Esophagus muscularis mucosa (tissue), 4 donors: ENCODE measurements at regions not wholly inside any gene's neighbourhood (a gene's known extent, or its start where the extent isn't known, plus 50 kb on each side); places are given as distances from the start of the nearest gene placed in this dataset.
"Not testable (repeated sequence)": the region's sequence is repeated elsewhere in the genome, so short reads cannot be mapped to it uniquely, and the experiment has no call there.

Source experiments
- DNase-seq: peaks from one replicate; pipeline ENCODE4 v3.0.0-alpha.2; 2017; ENCODE audit errors: extremely low spot score
- H3K27ac ChIP-seq, 4 donors: fragments of 200-600 bp; sonication (generic); replicated peaks in 1 of 4; 1 replicate in 3 of 4; 2 replicates in 1 of 4; pipeline ENCODE4 v1.5.1; 2016 to 2019; ENCODE audit warnings: mild to moderate bottlenecking in 1 of 4
- H3K27me3 ChIP-seq, 4 donors: fragments of 200-600 bp; sonication (generic); one replicate each; pipeline versions ENCODE4 v1.5.1 to v1.6.0; 2016 to 2019
- H3K36me3 ChIP-seq, 4 donors: fragments of 200-600 bp; sonication (generic); one replicate each; pipeline ENCODE4 v1.5.1; 2016 to 2019
- H3K4me1 ChIP-seq, 4 donors: fragments of 200-600 bp; sonication (generic); one replicate each; pipeline ENCODE4 v1.5.1; 2016 to 2019
- H3K4me3 ChIP-seq, 4 donors: fragments of 200-600 bp; sonication (generic); 1 replicate in 2 of 4; 2 replicates in 2 of 4; pipeline ENCODE4 v1.5.1; 2016 to 2019; ENCODE audit warnings: mild to moderate bottlenecking in 4 of 4, moderate library complexity in 1 of 4
- H3K9me3 ChIP-seq, 4 donors: fragments of 200-600 bp; sonication (generic); 1 replicate in 3 of 4; 2 replicates in 1 of 4; pipeline ENCODE4 v1.5.1; 2016 to 2019
- EP300 ChIP-seq: sonication (generic); formaldehyde crosslinking; IDR thresholded peaks from one replicate; pipeline ENCODE4 v1.6.1; 2017; ENCODE audit warnings: antibody characterized with exemption
- POLR2A ChIP-seq: fragments of 450-650 bp; IDR thresholded peaks from one replicate; pipeline ENCODE4 v1.6.1; 2017; ENCODE audit warnings: antibody characterized with exemption, moderate library complexity, mild to moderate bottlenecking, low read depth
- POLR2AphosphoS5 ChIP-seq, 2 donors: sonication (generic); formaldehyde crosslinking; IDR thresholded peaks; one replicate each; pipeline ENCODE4 v1.6.1; 2017; ENCODE audit warnings: antibody characterized with exemption in 2 of 2
- WGBS: methylation state at CpG from one replicate; pipeline ENCODE4 v1.1.5; 2018; 5-methylcytosine and 5-hydroxymethylcytosine counted together
- intact Hi-C: fragments of 100-400 bp; cut with DNase I; formaldehyde crosslinking; loops from one replicate; pipeline ENCODE4 v1.15.1; 2023
- TF ChIP-seq, protein P1 (sequence below), 3 experiments: fragments of 200-600 bp in 2 of 3; fragments of 450-650 bp in 1 of 3; sonication (generic) in 2 of 3; IDR thresholded peaks; one replicate each; pipeline ENCODE4 v1.5.1; 2017 to 2019; ENCODE audit warnings: antibody characterized with exemption in 3 of 3, mild to moderate bottlenecking in 2 of 3, moderate library complexity in 1 of 3

DNA sequence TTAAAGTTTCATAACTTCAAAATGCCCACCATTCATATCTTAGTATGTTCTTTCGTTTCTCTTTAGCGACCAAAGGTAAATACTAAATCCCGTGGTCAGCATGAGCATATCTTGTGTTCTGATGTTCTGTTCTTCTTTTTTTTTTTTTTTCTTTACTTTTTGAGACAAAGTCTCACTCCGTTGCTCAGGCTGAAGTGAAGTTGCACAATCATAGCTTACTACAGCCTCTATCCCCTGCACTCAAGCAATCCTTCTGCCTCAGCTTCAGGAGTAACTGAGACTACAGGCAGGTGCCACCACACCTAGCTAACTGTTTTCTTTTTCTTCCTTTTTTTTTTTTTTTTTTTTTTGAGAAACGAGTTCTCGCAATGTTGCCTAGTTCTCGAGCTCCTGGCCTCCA, 60.9 kb upstream of the ATP12A start:
- Histone ChIP-seq H3K9me3 (no peaks in the 10 kb centered on the region), H3K27ac (no peak overlapping the region), H3K36me3 (no peaks in the 10 kb centered on the region), H3K4me3 (no peak overlapping the region), H3K4me1 (no peaks in the 10 kb centered on the region), H3K27me3 (no peaks in the 10 kb centered on the region)
- intact Hi-C loops = no loop called here
- no peak for DNase-seq
- TF ChIP-seq POLR2AphosphoS5 (IDR thresholded peaks at IDR 0.05) (no peak), EP300 (no peak), POLR2A (no peak)
- TF ChIP-seq, protein P1, sequence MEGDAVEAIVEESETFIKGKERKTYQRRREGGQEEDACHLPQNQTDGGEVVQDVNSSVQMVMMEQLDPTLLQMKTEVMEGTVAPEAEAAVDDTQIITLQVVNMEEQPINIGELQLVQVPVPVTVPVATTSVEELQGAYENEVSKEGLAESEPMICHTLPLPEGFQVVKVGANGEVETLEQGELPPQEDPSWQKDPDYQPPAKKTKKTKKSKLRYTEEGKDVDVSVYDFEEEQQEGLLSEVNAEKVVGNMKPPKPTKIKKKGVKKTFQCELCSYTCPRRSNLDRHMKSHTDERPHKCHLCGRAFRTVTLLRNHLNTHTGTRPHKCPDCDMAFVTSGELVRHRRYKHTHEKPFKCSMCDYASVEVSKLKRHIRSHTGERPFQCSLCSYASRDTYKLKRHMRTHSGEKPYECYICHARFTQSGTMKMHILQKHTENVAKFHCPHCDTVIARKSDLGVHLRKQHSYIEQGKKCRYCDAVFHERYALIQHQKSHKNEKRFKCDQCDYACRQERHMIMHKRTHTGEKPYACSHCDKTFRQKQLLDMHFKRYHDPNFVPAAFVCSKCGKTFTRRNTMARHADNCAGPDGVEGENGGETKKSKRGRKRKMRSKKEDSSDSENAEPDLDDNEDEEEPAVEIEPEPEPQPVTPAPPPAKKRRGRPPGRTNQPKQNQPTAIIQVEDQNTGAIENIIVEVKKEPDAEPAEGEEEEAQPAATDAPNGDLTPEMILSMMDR (IDR thresholded peaks at IDR 0.05) = no peak
- WGBS = 89% methylated on average over 7 of the region's 7 CpGs

DNA sequence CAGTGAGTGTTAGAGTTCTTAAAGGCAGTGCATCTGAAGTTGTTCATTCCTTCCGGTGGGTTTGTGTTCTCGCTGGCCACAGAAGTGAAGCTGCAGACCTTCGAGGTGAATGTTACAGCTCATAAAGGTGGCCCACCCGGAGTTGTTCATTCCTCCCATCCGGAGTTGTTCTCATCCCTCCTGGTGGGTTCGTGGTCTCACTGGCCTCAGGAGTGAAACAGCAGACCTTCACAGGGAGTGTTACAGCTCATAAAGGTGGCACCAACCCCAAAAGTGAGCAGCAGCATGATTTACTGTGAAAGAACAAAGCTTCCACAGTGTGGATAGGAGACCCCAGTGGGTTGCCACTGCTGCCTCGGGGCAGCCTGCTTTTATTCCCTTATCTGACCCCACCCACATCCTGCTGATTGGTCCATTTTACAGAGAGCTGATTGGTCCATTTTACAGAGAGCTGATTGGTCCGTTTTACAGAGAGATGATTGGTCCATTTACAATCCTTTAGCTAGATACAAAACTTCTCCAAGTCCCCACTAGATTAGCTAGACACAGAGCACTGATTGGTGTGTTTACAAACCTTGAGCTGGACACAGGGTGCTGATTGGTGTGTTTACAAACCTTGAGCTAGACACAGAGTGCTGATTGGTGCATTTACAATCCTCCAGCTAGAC, 57.6 kb upstream of the ATP12A start:
- H3K4me1 ChIP-seq, H3K36me3 ChIP-seq, H3K27ac ChIP-seq, H3K27me3 ChIP-seq, intact Hi-C loops, H3K4me3 ChIP-seq, H3K9me3 ChIP-seq: not testable (repeated sequence)
- 95% methylated on average over 8 of the region's 8 CpGs for WGBS
- peak; percentile 31 for DNase-seq

DNA sequence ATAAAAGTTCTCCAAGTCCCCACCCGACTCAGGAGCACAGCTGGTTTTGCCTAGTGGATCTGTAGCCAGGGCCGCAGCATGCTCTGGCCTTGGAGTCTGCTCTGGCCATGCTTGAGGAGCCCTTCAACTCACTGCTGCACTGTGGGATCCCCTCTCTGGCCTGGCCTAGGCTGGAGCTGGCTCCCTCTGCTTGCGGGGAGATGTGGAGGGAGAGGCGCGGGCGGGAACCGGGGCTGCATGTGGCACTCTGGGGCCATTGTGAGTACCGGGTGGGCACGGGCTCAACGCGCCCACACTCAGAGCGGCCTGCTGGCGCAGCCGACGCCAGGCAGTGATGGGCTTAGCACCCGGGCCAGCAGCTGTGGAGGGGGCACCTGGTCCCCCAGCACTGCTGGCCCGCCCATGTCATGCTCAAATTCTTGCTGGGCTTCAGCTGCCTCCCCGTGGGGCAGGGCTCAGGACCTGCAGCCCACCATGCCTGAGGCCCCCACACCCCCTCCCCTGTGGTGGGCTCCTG, 57.0 kb upstream of the ATP12A start:
- intact Hi-C loops = no loop called here
- DNase-seq = no peak
- Histone ChIP-seq H3K9me3 (no peaks in the 10 kb centered on the region), H3K4me1 (peaks cover 0 to 3% (median 0%) of the 10 kb centered on the region in 4 donors), H3K27ac (no peak overlapping the region), H3K27me3 (no peaks in the 10 kb centered on the region), H3K4me3 (no peak overlapping the region), H3K36me3 (no peaks in the 10 kb centered on the region)
- WGBS = 100% methylated on average over 4 of the region's 18 CpGs
- TF ChIP-seq EP300 (no peak), POLR2A (no peak), POLR2AphosphoS5 (IDR thresholded peaks at IDR 0.05) (no peak)
- TF ChIP-seq, protein P1 (IDR thresholded peaks at IDR 0.05) = no peak

DNA sequence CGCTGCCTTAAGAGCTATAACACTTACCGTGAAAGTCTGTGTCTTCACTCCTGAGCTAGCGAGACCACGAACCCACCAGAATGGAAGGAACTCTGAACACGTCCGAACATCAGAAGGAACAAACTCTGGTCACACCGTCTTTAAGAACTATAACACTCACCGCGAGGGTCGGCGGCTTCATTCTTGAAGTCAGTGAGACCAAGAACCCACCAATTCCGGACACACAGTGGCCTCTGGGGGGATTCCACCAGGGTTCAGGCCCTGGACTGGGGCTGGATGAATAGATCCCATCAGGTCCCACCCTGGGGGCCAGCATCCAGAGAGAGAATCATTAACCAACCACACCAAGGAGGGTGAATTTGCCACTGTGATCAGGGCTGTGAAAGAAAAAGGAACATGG, 55.8 kb upstream of the ATP12A start:
- DNase-seq = no peak
- TF ChIP-seq EP300 (no peak), POLR2A (no peak)
- TF ChIP-seq, protein P1 (IDR thresholded peaks at IDR 0.05) = no peak

DNA sequence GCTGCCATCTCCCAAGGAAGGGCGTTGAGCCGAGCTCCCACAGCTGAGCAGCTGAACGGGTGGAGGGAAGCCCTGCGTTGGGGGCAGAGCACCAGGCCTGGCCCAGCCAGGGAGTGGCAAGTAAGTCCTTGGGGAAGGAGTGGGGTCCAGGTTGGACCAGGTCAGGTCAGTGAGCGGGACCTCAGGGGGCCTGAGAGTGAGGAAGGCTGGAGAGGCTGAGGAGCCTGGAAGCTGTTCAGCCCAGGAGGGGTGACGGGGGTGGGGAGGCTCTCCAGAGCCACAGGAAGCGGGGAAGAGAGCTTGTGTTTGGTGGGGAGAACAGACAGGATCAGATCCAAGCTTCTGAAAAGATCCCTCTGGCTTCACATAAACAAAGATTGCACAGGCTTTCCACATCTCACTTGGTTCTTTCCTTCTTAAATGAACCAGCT, 55.4 kb upstream of the ATP12A start:
- TF ChIP-seq, protein P1 (IDR thresholded peaks at IDR 0.05) = no peak
- no peak for TF ChIP-seq POLR2A
- TF ChIP-seq EP300 = no peak
- TF ChIP-seq POLR2AphosphoS5 (IDR thresholded peaks at IDR 0.05) = peak in 1 of 2 donors; percentile 13
- no peaks in the 10 kb centered on the region for H3K9me3 ChIP-seq
- DNase-seq = no peak
- peak overlapping the region in 3 of 4 donors; percentile 40 to 57 (median 49) for H3K27ac ChIP-seq
- no peaks in the 10 kb centered on the region for H3K27me3 ChIP-seq
- no peaks in the 10 kb centered on the region for H3K36me3 ChIP-seq
- H3K4me3 ChIP-seq = no peak overlapping the region
- intact Hi-C loops = no loop called here
- 73% methylated on average over 7 of the region's 7 CpGs for WGBS
- H3K4me1 ChIP-seq = peaks cover 0 to 3% (median 0%) of the 10 kb centered on the region in 4 donors

More for the DNA sequence above, 55.8 kb upstream of the ATP12A start:
- Histone ChIP-seq H3K4me3 (no peak overlapping the region), H3K27me3 (no peaks in the 10 kb centered on the region), H3K27ac (peak overlapping the region in 2 of 4 donors; percentile 40 to 49), H3K4me1 (peaks cover 0 to 3% (median 0%) of the 10 kb centered on the region in 4 donors), H3K36me3 (no peaks in the 10 kb centered on the region), H3K9me3 (no peaks in the 10 kb centered on the region)
- intact Hi-C loops = no loop called here
- 90% methylated on average over 11 of the region's 12 CpGs for WGBS
